ENCODE measurements at regions not wholly inside any gene's neighbourhood (a gene's known extent, or its start where the extent isn't known, plus 50 kb on each side); places are given as distances from the start of the nearest gene placed in this dataset.

DNA sequence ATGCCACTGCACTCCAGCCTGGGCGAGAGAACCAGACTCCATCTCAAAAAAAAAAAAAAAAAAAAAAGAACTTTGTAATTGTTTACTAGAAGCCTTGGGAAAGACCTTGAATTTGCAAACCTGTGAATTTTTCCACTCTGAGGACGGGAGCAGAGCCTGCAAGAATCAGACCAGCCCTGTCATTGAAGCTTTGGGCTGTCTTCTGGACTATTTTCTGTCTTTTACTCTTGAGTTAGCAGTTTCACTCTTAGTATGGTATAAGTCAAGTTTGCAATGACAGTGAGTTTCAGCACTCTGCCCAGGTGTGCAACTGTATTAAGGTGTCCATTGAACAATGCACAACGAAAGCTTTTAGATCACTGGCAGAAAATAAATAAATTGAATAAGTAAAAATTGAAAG lies 81.4 kb upstream of the KRAS start:
- TF ChIP-seq MXI1 (conservative IDR thresholded peaks at IDR 0.05; ENCODE audit: poor library complexity, severe bottlenecking) (no peak), RAD21 (conservative IDR thresholded peaks at IDR 0.05) (no peak), POLR2AphosphoS5 (IDR thresholded peaks at IDR 0.05) (no peak)

Measured in neural cell (in vitro differentiated cells).